PFSK-1 (cell line): ENCODE measurements at regions not wholly inside any gene's neighbourhood (a gene's known extent, or its start where the extent isn't known, plus 50 kb on each side); places are given as distances from the start of the nearest gene placed in this dataset.

Experiments used
- FOXP2 ChIP-seq: optimal IDR thresholded peaks from 2 replicates; pipeline ENCODE3; 2011; ENCODE audit warnings: borderline replicate concordance, control low read depth, inconsistent platforms; ENCODE audit not compliant: insufficient read depth; ENCODE audit errors: extremely low read length, extremely low read depth
- POLR2AphosphoS5 ChIP-seq: IDR thresholded peaks from 2 replicates; pipeline ENCODE4 v1.6.1; 2012; ENCODE audit warnings: low read depth, mild to moderate bottlenecking, control low read depth, low read length, moderate library complexity
- SIN3A ChIP-seq: IDR thresholded peaks from 2 replicates; pipeline ENCODE4 v1.6.1; 2012; ENCODE audit warnings: mild to moderate bottlenecking, low read length, moderate library complexity, borderline replicate concordance; ENCODE audit not compliant: insufficient read depth
- TAF1 ChIP-seq: IDR thresholded peaks from 2 replicates; pipeline ENCODE4 v1.6.1; 2012; ENCODE audit warnings: low read length, control low read depth, borderline replicate concordance; ENCODE audit not compliant: insufficient read depth
- TF ChIP-seq, protein P1 (sequence below), 2 experiments: IDR thresholded peaks; 2 replicates each; pipeline versions ENCODE4 v1.6.1 to v1.8.0; 2011 to 2012; ENCODE audit warnings: low read depth in 2 of 2, low read length in 2 of 2, control low read depth in 1 of 2, inconsistent platforms in 1 of 2, mild to moderate bottlenecking in 1 of 2, moderate library complexity in 1 of 2; ENCODE audit not compliant: insufficient read depth in 1 of 2

- TF ChIP-seq, protein P1, sequence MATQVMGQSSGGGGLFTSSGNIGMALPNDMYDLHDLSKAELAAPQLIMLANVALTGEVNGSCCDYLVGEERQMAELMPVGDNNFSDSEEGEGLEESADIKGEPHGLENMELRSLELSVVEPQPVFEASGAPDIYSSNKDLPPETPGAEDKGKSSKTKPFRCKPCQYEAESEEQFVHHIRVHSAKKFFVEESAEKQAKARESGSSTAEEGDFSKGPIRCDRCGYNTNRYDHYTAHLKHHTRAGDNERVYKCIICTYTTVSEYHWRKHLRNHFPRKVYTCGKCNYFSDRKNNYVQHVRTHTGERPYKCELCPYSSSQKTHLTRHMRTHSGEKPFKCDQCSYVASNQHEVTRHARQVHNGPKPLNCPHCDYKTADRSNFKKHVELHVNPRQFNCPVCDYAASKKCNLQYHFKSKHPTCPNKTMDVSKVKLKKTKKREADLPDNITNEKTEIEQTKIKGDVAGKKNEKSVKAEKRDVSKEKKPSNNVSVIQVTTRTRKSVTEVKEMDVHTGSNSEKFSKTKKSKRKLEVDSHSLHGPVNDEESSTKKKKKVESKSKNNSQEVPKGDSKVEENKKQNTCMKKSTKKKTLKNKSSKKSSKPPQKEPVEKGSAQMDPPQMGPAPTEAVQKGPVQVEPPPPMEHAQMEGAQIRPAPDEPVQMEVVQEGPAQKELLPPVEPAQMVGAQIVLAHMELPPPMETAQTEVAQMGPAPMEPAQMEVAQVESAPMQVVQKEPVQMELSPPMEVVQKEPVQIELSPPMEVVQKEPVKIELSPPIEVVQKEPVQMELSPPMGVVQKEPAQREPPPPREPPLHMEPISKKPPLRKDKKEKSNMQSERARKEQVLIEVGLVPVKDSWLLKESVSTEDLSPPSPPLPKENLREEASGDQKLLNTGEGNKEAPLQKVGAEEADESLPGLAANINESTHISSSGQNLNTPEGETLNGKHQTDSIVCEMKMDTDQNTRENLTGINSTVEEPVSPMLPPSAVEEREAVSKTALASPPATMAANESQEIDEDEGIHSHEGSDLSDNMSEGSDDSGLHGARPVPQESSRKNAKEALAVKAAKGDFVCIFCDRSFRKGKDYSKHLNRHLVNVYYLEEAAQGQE (IDR thresholded peaks at IDR 0.05; ENCODE audit: insufficient read depth in 1 of 2, low read depth in 2 of 2, low read length in 2 of 2) = no peak
- TF ChIP-seq TAF1 = no peak
- TF ChIP-seq FOXP2 = no peak
- TF ChIP-seq POLR2AphosphoS5 = no peak
- TF ChIP-seq SIN3A = no peak
Observed at GRCh38 chr21:28385845-28386244, 606.8 kb downstream of the LTN1 start.

- TF ChIP-seq TAF1 (no peak), FOXP2 (no peak)
Observed at GRCh38 chr21:28380241-28380640, 612.4 kb downstream of the LTN1 start.

GRCh38 chr21:28378026-28378425 lies 614.7 kb downstream of the LTN1 start:
- TF ChIP-seq TAF1 = no peak
- TF ChIP-seq SIN3A = no peak
- no peak for TF ChIP-seq POLR2AphosphoS5
- TF ChIP-seq FOXP2 = no peak
- TF ChIP-seq, protein P1 (IDR thresholded peaks at IDR 0.05; ENCODE audit: insufficient read depth in 1 of 2, low read depth in 2 of 2, low read length in 2 of 2) = no peak

DNA sequence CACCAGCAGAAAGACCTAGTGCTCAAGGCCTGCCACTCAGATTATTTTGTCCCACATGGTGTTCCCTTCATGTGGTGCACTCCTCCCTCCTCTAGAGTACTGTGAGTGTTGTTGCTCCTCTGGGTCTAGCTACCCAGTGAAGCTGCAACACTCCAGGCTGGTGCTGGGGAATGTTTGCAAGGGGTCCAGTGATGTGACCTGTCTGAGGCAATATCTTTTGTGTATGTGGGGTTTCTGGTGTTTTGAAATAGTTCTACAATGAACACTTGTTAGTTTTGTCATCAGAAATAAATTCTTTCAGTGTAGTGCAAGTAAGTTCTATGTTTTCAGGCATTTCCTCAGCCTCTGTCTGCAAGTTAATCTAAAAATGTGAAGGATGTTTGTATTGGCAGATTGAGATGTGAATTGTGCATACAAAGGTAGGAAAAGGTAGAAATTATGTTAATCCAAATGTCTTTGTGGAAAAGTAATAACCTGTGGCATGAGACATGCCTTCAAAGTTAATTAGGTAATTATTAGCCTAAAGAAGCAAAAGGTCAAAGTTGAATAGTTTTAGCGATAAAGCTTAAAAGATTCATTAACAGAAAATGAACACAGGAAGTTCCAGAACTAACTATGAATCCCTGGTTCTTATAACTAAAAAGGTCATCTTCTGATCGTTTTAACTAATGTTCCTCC lies 616.8 kb downstream of the LTN1 start:
- TF ChIP-seq POLR2AphosphoS5 (no peak), SIN3A (no peak), TAF1 (no peak), FOXP2 (no peak)
- TF ChIP-seq, protein P1 (IDR thresholded peaks at IDR 0.05; ENCODE audit: insufficient read depth in 1 of 2, low read depth in 2 of 2, low read length in 2 of 2) = no peak

DNA sequence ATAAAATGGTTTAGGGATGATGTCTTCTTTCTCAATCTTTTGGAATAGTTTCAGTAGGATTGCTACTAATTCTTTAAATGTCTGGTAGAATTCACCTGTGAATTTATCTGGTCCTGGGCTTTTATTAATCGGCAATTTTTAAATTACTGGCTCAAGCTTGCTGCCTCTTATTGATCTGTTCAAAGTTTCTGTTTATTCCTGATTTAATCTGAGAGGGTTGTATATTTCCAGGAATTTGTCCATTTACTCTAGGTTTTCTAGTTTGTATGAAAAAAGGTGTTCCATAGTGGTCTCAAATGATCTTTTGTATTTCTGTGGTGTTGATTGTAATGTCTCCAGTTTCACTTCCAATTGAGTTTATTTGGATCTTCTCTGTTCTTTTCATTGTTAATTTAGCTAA lies 617.8 kb downstream of the LTN1 start:
- no peak for TF ChIP-seq TAF1
- TF ChIP-seq, protein P1 (IDR thresholded peaks at IDR 0.05; ENCODE audit: insufficient read depth in 1 of 2, low read depth in 2 of 2, low read length in 2 of 2) = no peak
- TF ChIP-seq SIN3A = no peak
- no peak for TF ChIP-seq POLR2AphosphoS5
- no peak for TF ChIP-seq FOXP2
